H9 (cell line): ENCODE measurements at regions not wholly inside any gene's neighbourhood (a gene's known extent, or its start where the extent isn't known, plus 50 kb on each side); places are given as distances from the start of the nearest gene placed in this dataset.

Experiments
- DNase-seq: peaks from one replicate; pipeline ENCODE4 v3.0.0-alpha.2; 2017
- H2AFZ ChIP-seq: one replicate; pipeline ENCODE4 v1.6.1; 2013; ENCODE audit warnings: mild to moderate bottlenecking, low read length, control low read depth, moderate library complexity
- H2AK5ac ChIP-seq: 2 replicates; pipeline ENCODE4 v1.6.1; 2013; ENCODE audit warnings: low read length, control low read depth, mixed read lengths; ENCODE audit not compliant: insufficient read length
- H2BK120ac ChIP-seq: one replicate; pipeline ENCODE4 v1.6.1; 2013; ENCODE audit warnings: low read depth, mild to moderate bottlenecking, low read length, control low read depth, inconsistent platforms; ENCODE audit not compliant: poor library complexity, severe bottlenecking
- H2BK12ac ChIP-seq: 2 replicates; pipeline ENCODE4 v1.6.1; 2013; ENCODE audit warnings: low read length, control low read depth, mixed read lengths, low read depth; ENCODE audit not compliant: insufficient read length
- H2BK15ac ChIP-seq: 2 replicates; pipeline ENCODE4 v1.6.1; 2013; ENCODE audit warnings: low read depth, low read length, control low read depth
- H2BK20ac ChIP-seq: one replicate; pipeline ENCODE4 v1.6.1; 2013; ENCODE audit warnings: low read depth, mild to moderate bottlenecking, low read length, control low read depth, inconsistent platforms; ENCODE audit not compliant: poor library complexity, severe bottlenecking
- H2BK5ac ChIP-seq: 2 replicates; pipeline ENCODE4 v1.6.1; 2013; ENCODE audit warnings: low read length, control low read depth, mixed read lengths; ENCODE audit not compliant: insufficient read length
- H3K14ac ChIP-seq: 2 replicates; pipeline ENCODE4 v1.6.1; 2013; ENCODE audit warnings: low read length, control low read depth; ENCODE audit not compliant: insufficient read depth
- H3K18ac ChIP-seq: 2 replicates; pipeline ENCODE4 v1.6.1; 2013; ENCODE audit warnings: low read depth, mild to moderate bottlenecking, mixed read lengths, low read length, control low read depth; ENCODE audit not compliant: insufficient read length
- H3K23ac ChIP-seq: 2 replicates; pipeline ENCODE4 v1.6.1; 2013; ENCODE audit warnings: low read length, control low read depth, mixed read lengths, low read depth; ENCODE audit not compliant: insufficient read length
- H3K23me2 ChIP-seq: 2 replicates; pipeline ENCODE4 v1.6.1; 2013; ENCODE audit warnings: low read depth, mild to moderate bottlenecking, mixed read lengths, low read length, control low read depth; ENCODE audit not compliant: insufficient read length, poor library complexity, severe bottlenecking
- H3K27ac ChIP-seq: 2 replicates; pipeline ENCODE4 v1.5.1; 2013; ENCODE audit warnings: low read length, control low read depth, mixed read lengths, low read depth; ENCODE audit not compliant: insufficient read length
- H3K27me3 ChIP-seq: 2 replicates; pipeline ENCODE4 v1.6.1; 2013; ENCODE audit warnings: low read length, control low read depth, inconsistent platforms; ENCODE audit not compliant: insufficient read depth
- H3K4ac ChIP-seq: 2 replicates; pipeline ENCODE4 v1.6.1; 2013; ENCODE audit warnings: low read depth, mild to moderate bottlenecking, control low read depth, inconsistent platforms, low read length, moderate library complexity
- H3K4me1 ChIP-seq: 2 replicates; pipeline ENCODE4 v1.6.1; 2013; ENCODE audit warnings: low read length, control low read depth, inconsistent platforms; ENCODE audit not compliant: insufficient read depth
- H3K4me2 ChIP-seq: 2 replicates; pipeline ENCODE4 v1.6.1; 2013; ENCODE audit warnings: low read length, control low read depth, mixed read lengths; ENCODE audit not compliant: insufficient read length, insufficient read depth
- H3K56ac ChIP-seq: 2 replicates; pipeline ENCODE4 v1.6.1; 2013; ENCODE audit warnings: low read depth, mild to moderate bottlenecking, mixed read lengths, low read length, control low read depth; ENCODE audit not compliant: insufficient read length
- H3K79me1 ChIP-seq: 2 replicates; pipeline ENCODE4 v1.6.1; 2013; ENCODE audit warnings: low read depth, mild to moderate bottlenecking, moderate library complexity, low read length, control low read depth, inconsistent platforms; ENCODE audit not compliant: insufficient read depth, poor library complexity, severe bottlenecking
- H3K79me2 ChIP-seq: 2 replicates; pipeline ENCODE4 v1.6.1; 2013; ENCODE audit warnings: low read length, control low read depth, inconsistent platforms; ENCODE audit not compliant: insufficient read depth
- H3K9ac ChIP-seq: 2 replicates; pipeline ENCODE4 v1.6.1; 2013; ENCODE audit warnings: low read length, control low read depth, mixed read lengths; ENCODE audit not compliant: insufficient read length; ENCODE audit errors: extremely low read depth
- H3K9me3 ChIP-seq: one replicate; pipeline ENCODE4 v1.6.1; 2013; ENCODE audit warnings: low read depth, low read length, inconsistent platforms; ENCODE audit not compliant: control insufficient read depth
- H3T11ph ChIP-seq: one replicate; pipeline ENCODE4 v1.6.1; 2013; ENCODE audit warnings: mild to moderate bottlenecking, low read length, control low read depth, inconsistent platforms
- H4K20me1 ChIP-seq: one replicate; pipeline ENCODE4 v1.6.1; 2013; ENCODE audit not compliant: control insufficient read depth, insufficient read length, insufficient read depth
- H4K5ac ChIP-seq: 2 replicates; pipeline ENCODE4 v1.6.1; 2013; ENCODE audit warnings: low read depth, mild to moderate bottlenecking, mixed read lengths, low read length, control low read depth; ENCODE audit not compliant: insufficient read length
- H4K8ac ChIP-seq: replicated peaks from 2 replicates; pipeline ENCODE4 v1.6.1; 2013; ENCODE audit warnings: low read length, control low read depth, mixed read lengths, low read depth; ENCODE audit not compliant: insufficient read length
- H4K91ac ChIP-seq: 2 replicates; pipeline ENCODE4 v1.6.1; 2013; ENCODE audit warnings: low read depth, mild to moderate bottlenecking, moderate library complexity, mixed read lengths, low read length, control low read depth; ENCODE audit not compliant: insufficient read length
- H3K27ac Mint-ChIP-seq, 3 experiments: 2 replicates in 2 of 3; 3 replicates in 1 of 3; pipeline ENCODE4 v1.8.0; 2020 to 2021; ENCODE audit warnings: mixed read lengths in 3 of 3, mild to moderate bottlenecking in 1 of 3, moderate library complexity in 1 of 3
- H3K27me3 Mint-ChIP-seq: 2 replicates; pipeline ENCODE4 v1.8.0; 2021; ENCODE audit warnings: low read depth, mild to moderate bottlenecking, moderate library complexity, mixed read lengths
- H3K36me3 Mint-ChIP-seq, 3 experiments: 2 replicates in 2 of 3; 3 replicates in 1 of 3; pipeline ENCODE4 v1.8.0; 2020 to 2021; ENCODE audit warnings: low read depth in 3 of 3, mixed read lengths in 3 of 3; ENCODE audit not compliant: insufficient read depth in 1 of 3
- H3K4me1 Mint-ChIP-seq, 2 experiments: 2 replicates each; pipeline ENCODE4 v1.8.0; 2020; ENCODE audit warnings: mixed read lengths in 2 of 2
- H3K4me3 Mint-ChIP-seq, 2 experiments: 2 replicates in 1 of 2; 3 replicates in 1 of 2; pipeline ENCODE4 v1.8.0; 2020 to 2021; ENCODE audit warnings: mild to moderate bottlenecking in 2 of 2, mixed read lengths in 2 of 2, moderate library complexity in 1 of 2
- H3K9me3 Mint-ChIP-seq, 2 experiments: 2 replicates in 1 of 2; 3 replicates in 1 of 2; pipeline ENCODE4 v1.8.0; 2020; ENCODE audit warnings: mild to moderate bottlenecking in 2 of 2, mixed read lengths in 2 of 2, moderate library complexity in 1 of 2
- CTCF ChIP-seq: fragments of 200-600 bp; sonication (generic); conservative IDR thresholded peaks from 3 replicates; pipeline ENCODE4 v1.8.0; 2021; ENCODE audit warnings: antibody characterized with exemption, mild to moderate bottlenecking
- WGBS: extraction: QIAGEN DNeasy Blood & Tissue Kit; methylation state at CpG from one replicate; pipeline ENCODE4 v1.1.7; 2013; ENCODE audit warnings: missing lambda C conversion rate, low lambda C conversion rate, mixed read lengths; ENCODE audit not compliant: insufficient read length; ENCODE audit errors: extremely low coverage; 5-methylcytosine and 5-hydroxymethylcytosine counted together

- Histone ChIP-seq H4K20me1 (no peaks in the 10 kb centered on the region), H3K27me3 (no peaks in the 10 kb centered on the region), H2AFZ (no peak overlapping the region), H2BK120ac (no peak overlapping the region), H3K23me2 (no peaks in the 10 kb centered on the region), H4K91ac (no peak overlapping the region), H2AK5ac (no peak overlapping the region), H3K23ac (no peak overlapping the region), H2BK15ac (no peak overlapping the region), H3K9ac (no peak overlapping the region), H3T11ph (no peak overlapping the region), H3K14ac (no peak overlapping the region), H3K4me1 (no peaks in the 10 kb centered on the region), H3K18ac (no peak overlapping the region), H2BK20ac (no peak overlapping the region), H3K4ac (no peak overlapping the region), H3K56ac (no peak overlapping the region), H3K79me2 (no peaks in the 10 kb centered on the region), H3K27ac (no peak overlapping the region), H2BK5ac (no peak overlapping the region), H4K8ac (no peak overlapping the region), H3K79me1 (no peaks in the 10 kb centered on the region), H2BK12ac (no peak overlapping the region), H3K4me2 (no peak overlapping the region), H3K9me3 (no peaks in the 10 kb centered on the region), H4K5ac (no peak overlapping the region)
- DNase-seq = no peak
- peaks cover 0 to 4% of the 10 kb centered on the region in 2 experiments; a peak in 1 of 4 replicates for H3K4me1 Mint-ChIP-seq
- WGBS = no CpG with 5 or more reads among the region's 2 CpGs
- H3K9me3 Mint-ChIP-seq = peaks cover 0 to 3% of the 10 kb centered on the region in 2 experiments; a peak in 3 of 5 replicates
- H3K4me3 Mint-ChIP-seq = no peak overlapping the region
- TF ChIP-seq CTCF = no peak
- no peaks in the 10 kb centered on the region for H3K27me3 Mint-ChIP-seq
- H3K36me3 Mint-ChIP-seq = no peaks in the 10 kb centered on the region
- no peak overlapping the region for H3K27ac Mint-ChIP-seq
These were observed 314.7 kb downstream of the PDGFC start for GRCh38 chr4:156656896-156657295.
